HUES6 (cell line): ENCODE measurements at regions not wholly inside any gene's neighbourhood (a gene's known extent, or its start where the extent isn't known, plus 50 kb on each side); places are given as distances from the start of the nearest gene placed in this dataset.

Source experiments
- H3K27ac ChIP-seq: 2 replicates; pipeline ENCODE4 v1.7.0; 2013; ENCODE audit warnings: low read depth, mild to moderate bottlenecking, low read length, inconsistent platforms
- H3K27me3 ChIP-seq: 2 replicates; pipeline ENCODE4 v1.6.1; 2013; ENCODE audit warnings: low read length; ENCODE audit not compliant: control insufficient read depth, insufficient read depth
- H3K36me3 ChIP-seq: 2 replicates; pipeline ENCODE4 v1.6.1; 2013; ENCODE audit warnings: low read length; ENCODE audit not compliant: control insufficient read depth, insufficient read depth
- H3K4me1 ChIP-seq: 2 replicates; pipeline ENCODE4 v1.6.1; 2013; ENCODE audit warnings: low read length; ENCODE audit not compliant: control insufficient read depth, insufficient read depth
- H3K4me3 ChIP-seq: 2 replicates; pipeline ENCODE4 v1.5.1; 2013; ENCODE audit warnings: low read depth, low read length
- H3K9ac ChIP-seq: one replicate; pipeline ENCODE4 v1.6.1; 2013; ENCODE audit warnings: mild to moderate bottlenecking, low read length
- H3K9me3 ChIP-seq: 2 replicates; pipeline ENCODE4 v1.6.1; 2013; ENCODE audit warnings: low read depth, low read length; ENCODE audit not compliant: control insufficient read depth, insufficient read depth

DNA sequence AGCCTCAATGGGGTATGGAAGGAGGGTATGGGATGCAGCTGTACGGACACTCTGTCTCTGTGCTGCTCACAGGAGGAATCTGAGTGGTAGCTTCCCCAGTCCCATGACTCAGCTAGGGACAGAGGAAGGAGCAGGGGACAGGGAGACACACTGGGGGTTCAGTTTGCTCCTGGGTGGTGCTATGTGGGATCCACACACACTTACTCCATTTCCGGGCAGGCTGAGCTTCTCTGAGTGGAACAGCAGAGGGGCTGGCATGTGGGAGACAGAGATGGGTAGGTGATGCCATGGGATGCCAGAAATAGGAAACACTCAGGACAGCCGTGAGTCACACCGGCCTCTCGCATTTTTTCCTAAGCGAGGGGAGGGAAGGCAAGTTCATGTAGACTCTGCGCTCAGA, 59.2 kb upstream of the KIRREL3 start:
- no peaks in the 10 kb centered on the region for H3K9me3 ChIP-seq
- no peak overlapping the region for H3K4me3 ChIP-seq
- no peak overlapping the region for H3K27ac ChIP-seq
- H3K9ac ChIP-seq, result no peak overlapping the region
- peaks cover 3% of the 10 kb centered on the region; the same call in 1 of the 2 replicates for H3K27me3 ChIP-seq
- H3K36me3 ChIP-seq, result no peaks in the 10 kb centered on the region
- H3K4me1 ChIP-seq, result no peaks in the 10 kb centered on the region

- no peaks in the 10 kb centered on the region for H3K4me1 ChIP-seq
- no peak overlapping the region for H3K9ac ChIP-seq
- H3K9me3 ChIP-seq, result no peaks in the 10 kb centered on the region
- H3K4me3 ChIP-seq, result no peak overlapping the region
- H3K27me3 ChIP-seq, result no peaks in the 10 kb centered on the region
- H3K27ac ChIP-seq, result no peak overlapping the region
- no peaks in the 10 kb centered on the region for H3K36me3 ChIP-seq
Observed at GRCh38 chr11:127059286-127059685, 58.7 kb upstream of the KIRREL3 start.

GRCh38 chr11:127058524-127058923, 58.0 kb upstream of the KIRREL3 start:
- Histone ChIP-seq H3K27ac (no peak overlapping the region), H3K9me3 (no peaks in the 10 kb centered on the region), H3K9ac (no peak overlapping the region), H3K4me1 (no peaks in the 10 kb centered on the region), H3K4me3 (no peak overlapping the region), H3K27me3 (no peaks in the 10 kb centered on the region), H3K36me3 (no peaks in the 10 kb centered on the region)

DNA sequence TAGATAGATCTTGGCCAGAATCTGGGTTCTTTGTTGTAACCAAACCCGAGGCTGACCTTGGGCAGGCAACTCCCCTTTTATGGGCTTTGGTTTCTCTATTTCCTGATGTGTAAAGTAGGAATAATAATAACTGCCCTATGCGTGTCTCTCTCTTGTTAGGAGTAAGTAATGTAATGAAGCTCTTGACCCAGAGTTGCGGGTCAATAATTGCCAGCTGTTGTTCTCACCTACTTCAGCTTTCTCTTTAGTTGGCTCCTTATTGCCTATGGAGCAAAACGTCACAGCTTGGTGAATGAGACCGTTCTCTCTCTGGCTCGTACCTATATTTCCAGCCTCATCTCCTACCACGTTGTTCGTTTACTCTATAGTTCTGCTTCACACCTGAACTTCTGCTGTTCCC, 56.6 kb upstream of the KIRREL3 start:
- Histone ChIP-seq H3K27ac (no peak overlapping the region), H3K9ac (no peak overlapping the region), H3K4me3 (no peak overlapping the region), H3K4me1 (peaks cover 6% of the 10 kb centered on the region), H3K9me3 (no peaks in the 10 kb centered on the region), H3K36me3 (no peaks in the 10 kb centered on the region), H3K27me3 (no peaks in the 10 kb centered on the region)

- H3K9ac ChIP-seq, result no peak overlapping the region
- peaks cover 10% of the 10 kb centered on the region for H3K4me1 ChIP-seq
- H3K27ac ChIP-seq, result no peak overlapping the region
- H3K9me3 ChIP-seq, result no peaks in the 10 kb centered on the region
- H3K36me3 ChIP-seq, result no peaks in the 10 kb centered on the region
- no peak overlapping the region for H3K4me3 ChIP-seq
- H3K27me3 ChIP-seq, result no peaks in the 10 kb centered on the region
Observed at GRCh38 chr11:127056338-127056971, 55.9 kb upstream of the KIRREL3 start.

DNA sequence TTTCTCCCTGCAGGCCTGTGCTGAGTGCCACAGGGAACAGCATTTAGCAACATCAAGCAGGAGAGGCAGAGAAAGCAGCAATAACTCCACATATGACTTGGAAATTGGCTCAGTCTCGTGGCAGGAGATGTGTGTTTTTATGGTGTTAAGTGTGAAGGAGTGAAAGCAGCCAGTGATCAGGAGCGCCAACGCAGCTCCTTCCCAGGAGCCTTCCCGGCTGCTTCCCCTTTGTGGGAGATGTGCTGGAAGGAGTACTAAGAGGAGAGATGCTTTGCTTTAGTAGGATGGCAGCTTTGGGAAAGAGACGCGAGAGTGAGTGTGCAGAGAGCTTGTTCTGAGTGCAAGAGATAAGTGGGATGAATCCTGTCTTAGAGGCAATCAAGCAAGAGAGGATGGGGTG, 54.7 kb upstream of the KIRREL3 start:
- Histone ChIP-seq H3K27ac (no peak overlapping the region), H3K4me3 (no peak overlapping the region), H3K9ac (no peak overlapping the region), H3K9me3 (no peaks in the 10 kb centered on the region), H3K27me3 (no peaks in the 10 kb centered on the region), H3K4me1 (peaks cover 10% of the 10 kb centered on the region), H3K36me3 (no peaks in the 10 kb centered on the region)

GRCh38 chr11:127054153-127054552, 53.6 kb upstream of the KIRREL3 start:
- H3K27me3 ChIP-seq, result no peaks in the 10 kb centered on the region
- no peaks in the 10 kb centered on the region for H3K36me3 ChIP-seq
- H3K9ac ChIP-seq, result no peak overlapping the region
- peaks cover 10% of the 10 kb centered on the region for H3K4me1 ChIP-seq
- no peak overlapping the region for H3K27ac ChIP-seq
- no peak overlapping the region for H3K4me3 ChIP-seq
- H3K9me3 ChIP-seq, result no peaks in the 10 kb centered on the region

DNA sequence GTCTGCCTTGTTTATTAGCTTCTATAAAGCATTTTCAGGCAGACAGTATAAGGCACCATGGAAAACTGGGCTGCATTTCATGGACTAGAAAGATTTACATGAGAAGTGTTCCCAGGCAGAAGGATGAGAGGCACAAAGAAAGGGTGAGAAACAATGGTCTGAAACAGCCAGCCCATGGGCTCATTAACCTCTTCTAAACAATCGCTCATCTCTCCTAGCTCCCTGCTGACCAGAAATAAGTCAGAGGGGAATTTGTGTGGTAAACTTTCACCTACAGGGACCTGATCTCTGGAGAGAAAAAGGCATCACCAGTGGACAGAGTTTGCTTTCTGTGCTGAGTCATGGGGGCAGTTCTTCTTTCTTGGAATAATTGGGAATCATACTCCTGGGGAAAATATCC, 51.8 kb upstream of the KIRREL3 start:
- peaks cover 10% of the 10 kb centered on the region for H3K4me1 ChIP-seq
- H3K9me3 ChIP-seq, result no peaks in the 10 kb centered on the region
- no peak overlapping the region for H3K27ac ChIP-seq
- no peak overlapping the region for H3K4me3 ChIP-seq
- no peaks in the 10 kb centered on the region for H3K36me3 ChIP-seq
- H3K27me3 ChIP-seq, result no peaks in the 10 kb centered on the region
- H3K9ac ChIP-seq, result no peak overlapping the region
